Large intestine (tissue), 3 donors: ENCODE measurements at regions not wholly inside any gene's neighbourhood (a gene's known extent, or its start where the extent isn't known, plus 50 kb on each side); places are given as distances from the start of the nearest gene placed in this dataset.

Source experiments
- DNase-seq, 2 donors: peaks; one replicate each; pipeline versions ENCODE4 v3.0.0 to v3.0.0-alpha.2; 2013
- H3K27ac ChIP-seq: one replicate; pipeline ENCODE4 v1.5.1; 2013; ENCODE audit warnings: low read length
- H3K27me3 ChIP-seq: 2 replicates; pipeline ENCODE4 v1.6.1; 2013; ENCODE audit warnings: low read length; ENCODE audit not compliant: control insufficient read depth, insufficient read depth
- H3K36me3 ChIP-seq: 2 replicates; pipeline ENCODE4 v1.6.1; 2013; ENCODE audit warnings: low read length; ENCODE audit not compliant: control insufficient read depth, insufficient read depth
- H3K4me1 ChIP-seq: one replicate; pipeline ENCODE4 v1.6.1; 2013; ENCODE audit warnings: low read length; ENCODE audit not compliant: control insufficient read depth, insufficient read depth
- H3K4me3 ChIP-seq: one replicate; pipeline ENCODE4 v1.5.1; 2013; ENCODE audit warnings: low read length
- H3K9me3 ChIP-seq: one replicate; pipeline ENCODE4 v1.6.1; 2013; ENCODE audit warnings: mild to moderate bottlenecking, low read depth, low read length, moderate library complexity; ENCODE audit not compliant: control insufficient read depth
- WGBS: methylation state at CpG from one replicate; pipeline ENCODE4 v1.1.5; 2013; ENCODE audit warnings: low lambda C conversion rate; ENCODE audit not compliant: insufficient coverage; 5-methylcytosine and 5-hydroxymethylcytosine counted together

DNA sequence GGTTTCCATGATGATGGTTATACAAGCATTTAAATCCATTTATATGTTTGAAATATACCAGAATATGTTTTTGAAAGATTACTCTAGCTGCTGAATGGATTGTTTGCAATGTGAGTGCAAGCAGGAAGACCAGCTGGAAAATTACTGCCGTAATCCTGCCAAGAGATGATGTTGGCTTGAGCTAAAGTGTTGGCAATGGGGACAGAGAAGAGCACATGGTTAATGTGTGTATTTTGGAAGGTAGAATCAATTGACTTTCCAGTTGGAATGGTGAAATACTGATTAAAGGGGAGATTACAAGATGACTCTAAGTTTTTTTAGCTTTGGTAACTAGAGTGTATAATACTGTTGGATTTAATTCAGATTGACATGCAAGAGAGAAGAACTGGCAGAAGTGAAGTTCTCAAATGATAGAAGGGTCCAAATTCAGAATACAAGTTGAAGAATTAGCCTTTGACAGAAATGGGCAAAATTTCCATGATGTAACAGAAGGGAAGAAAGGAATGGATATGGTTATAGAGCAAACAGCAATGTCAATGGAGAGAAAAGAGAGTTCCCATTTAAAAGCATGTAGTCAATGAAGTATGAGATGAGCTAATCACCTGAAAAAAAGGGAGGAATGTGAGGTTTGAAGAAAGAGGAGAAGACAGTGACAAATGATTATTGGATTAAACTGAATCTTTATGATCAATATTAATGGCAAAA lies 422.0 kb downstream of the CDC14C start:
- DNase-seq, result no peak
- WGBS, result 80% methylated on average over 1 of the region's 1 CpG
- Histone ChIP-seq H3K9me3 (no peaks in the 10 kb centered on the region), H3K4me3 (no peak overlapping the region), H3K27ac (no peak overlapping the region), H3K27me3 (no peaks in the 10 kb centered on the region), H3K4me1 (no peaks in the 10 kb centered on the region), H3K36me3 (no peaks in the 10 kb centered on the region)

DNA sequence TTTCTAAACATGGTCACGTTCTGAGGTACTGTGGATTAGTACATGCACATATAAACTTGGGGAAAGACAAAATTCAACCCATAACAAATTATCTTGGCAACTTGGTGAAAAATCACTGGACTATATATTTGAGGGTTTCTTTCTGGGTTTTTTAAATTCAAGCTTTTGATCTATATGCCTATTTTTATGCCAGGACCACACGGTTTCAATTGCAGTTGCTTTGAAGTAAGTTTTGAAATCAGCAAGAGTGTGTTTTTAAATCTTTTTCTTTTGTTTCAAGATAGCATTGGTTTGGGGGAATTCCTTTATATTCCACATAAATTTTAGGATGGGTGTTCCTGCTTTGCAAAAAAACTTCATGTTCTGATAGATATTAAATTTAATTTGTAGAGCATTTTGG lies 406.4 kb upstream of the VWC2 start:
- Histone ChIP-seq H3K27ac (no peak overlapping the region), H3K4me3 (no peak overlapping the region), H3K36me3 (no peaks in the 10 kb centered on the region), H3K9me3 (peaks cover 2% of the 10 kb centered on the region), H3K27me3 (no peaks in the 10 kb centered on the region), H3K4me1 (no peaks in the 10 kb centered on the region)
- no CpG with 5 or more reads among the region's 2 CpGs for WGBS
- DNase-seq, result no peak

DNA sequence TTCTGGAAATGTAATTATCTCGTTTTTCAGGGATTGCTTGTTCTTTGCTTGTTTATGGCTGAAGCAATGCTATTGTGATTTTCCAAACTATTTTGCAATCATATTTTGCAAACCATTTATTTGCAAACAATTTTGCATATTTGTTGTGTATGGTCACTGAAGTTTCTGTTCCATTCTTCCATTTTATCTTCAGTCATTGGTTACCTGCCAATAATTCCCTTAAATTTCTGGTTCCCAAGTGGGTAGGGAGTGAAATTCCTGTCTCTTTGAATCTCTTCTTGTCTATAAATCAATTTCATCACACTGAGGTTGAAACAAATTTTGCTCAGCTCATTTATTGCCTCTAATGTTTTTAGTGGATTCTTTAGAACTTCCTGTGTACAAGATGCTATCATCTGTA lies 401.7 kb upstream of the VWC2 start:
- no CpG with 5 or more reads among the region's 1 CpG for WGBS
- no peak overlapping the region for H3K4me3 ChIP-seq

DNA sequence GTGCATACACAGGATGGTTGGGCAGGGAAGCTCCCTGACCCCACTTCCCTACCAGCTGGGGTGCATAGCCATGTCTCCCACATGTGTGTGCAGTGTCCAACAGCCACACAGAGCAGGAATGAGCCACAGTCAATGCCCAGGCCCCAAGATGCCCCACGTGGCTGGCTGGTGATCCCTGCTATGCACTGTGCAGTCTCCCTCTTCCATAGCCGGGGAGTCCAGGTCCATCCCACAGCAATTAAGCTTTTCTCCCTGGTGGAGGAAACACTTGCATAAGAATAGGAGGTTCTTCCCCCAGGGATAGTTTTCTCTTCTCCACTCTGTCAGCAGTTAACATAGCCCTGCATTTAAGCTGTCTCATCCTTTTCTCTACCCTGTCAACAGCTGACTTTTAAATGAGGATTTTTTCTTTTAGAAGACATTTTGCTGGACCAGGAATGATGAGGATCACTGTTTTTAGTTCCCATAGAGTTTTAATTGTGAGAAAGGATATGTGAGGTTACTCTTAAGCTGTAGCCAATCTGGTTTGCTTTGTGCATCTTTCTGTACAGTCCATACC lies 396.5 kb upstream of the VWC2 start:
- Histone ChIP-seq H3K4me3 (no peak overlapping the region), H3K4me1 (no peaks in the 10 kb centered on the region), H3K27me3 (no peaks in the 10 kb centered on the region), H3K27ac (no peak overlapping the region), H3K36me3 (no peaks in the 10 kb centered on the region), H3K9me3 (no peaks in the 10 kb centered on the region)
- WGBS, result no CpG with 5 or more reads among the region's 2 CpGs
- no peak for DNase-seq

More for the DNA sequence above, 401.7 kb upstream of the VWC2 start:
- H3K27me3 ChIP-seq, result no peaks in the 10 kb centered on the region
- no peak overlapping the region for H3K27ac ChIP-seq
- H3K4me1 ChIP-seq, result no peaks in the 10 kb centered on the region
- H3K36me3 ChIP-seq, result no peaks in the 10 kb centered on the region
- no peak for DNase-seq
- H3K9me3 ChIP-seq, result peaks cover 2% of the 10 kb centered on the region

DNA sequence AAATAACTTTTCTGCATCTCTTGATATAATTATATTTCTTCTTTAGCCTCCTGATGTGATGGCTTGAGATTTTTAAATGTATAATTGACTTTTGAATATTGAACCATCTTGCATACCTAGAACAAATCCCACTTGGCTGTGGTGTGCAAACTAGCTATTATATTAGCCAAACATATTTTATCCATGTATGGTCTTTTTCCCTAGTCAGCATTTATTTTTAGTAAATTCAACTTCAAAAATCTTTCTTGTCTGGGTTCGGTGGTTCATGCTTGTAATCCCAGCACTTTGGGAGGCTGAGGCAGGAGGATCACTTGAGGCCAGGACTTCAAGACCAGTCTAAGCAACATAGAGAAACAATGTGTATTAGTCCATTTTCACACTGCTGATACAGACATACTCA lies 386.6 kb upstream of the VWC2 start:
- H3K9me3 ChIP-seq, result no peaks in the 10 kb centered on the region
- no peaks in the 10 kb centered on the region for H3K4me1 ChIP-seq
- WGBS, result 86% methylated on average over 1 of the region's 1 CpG
- no peak for DNase-seq
- H3K27ac ChIP-seq, result no peak overlapping the region
- no peaks in the 10 kb centered on the region for H3K27me3 ChIP-seq
- no peak overlapping the region for H3K4me3 ChIP-seq
- H3K36me3 ChIP-seq, result no peaks in the 10 kb centered on the region

DNA sequence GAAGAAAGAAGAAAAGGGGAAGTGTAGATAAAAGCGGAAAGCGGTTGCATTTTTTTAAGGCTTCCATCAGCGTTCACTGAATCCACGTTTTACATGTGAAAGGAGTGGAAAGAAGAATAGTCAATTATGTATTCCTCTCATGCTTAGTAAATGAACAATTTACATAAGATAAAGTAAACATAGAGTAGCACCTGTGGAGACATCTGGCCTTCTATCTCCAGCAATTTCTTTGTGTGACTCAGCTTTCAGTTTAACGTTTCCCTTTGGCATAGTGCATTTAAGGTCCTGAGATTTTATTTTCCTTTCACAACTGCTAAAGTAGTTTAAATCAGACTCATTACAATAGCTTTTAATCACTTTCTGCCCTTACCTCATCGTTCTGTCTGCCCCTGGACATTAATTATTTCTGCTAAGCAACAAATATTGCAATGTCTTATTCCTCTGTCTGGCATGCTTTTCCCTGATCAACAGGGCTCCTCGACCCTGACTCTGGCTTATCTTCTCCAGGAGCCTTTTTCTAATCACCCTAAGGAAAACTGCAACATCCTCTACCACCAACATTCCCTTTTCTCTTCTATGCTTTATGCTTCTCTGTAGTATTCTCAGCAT lies 383.5 kb upstream of the VWC2 start:
- H3K27me3 ChIP-seq, result no peaks in the 10 kb centered on the region
- no peaks in the 10 kb centered on the region for H3K9me3 ChIP-seq
- no peak for DNase-seq
- 77% methylated on average over 4 of the region's 7 CpGs for WGBS
- no peaks in the 10 kb centered on the region for H3K36me3 ChIP-seq
- H3K27ac ChIP-seq, result no peak overlapping the region
- no peaks in the 10 kb centered on the region for H3K4me1 ChIP-seq
- H3K4me3 ChIP-seq, result no peak overlapping the region

DNA sequence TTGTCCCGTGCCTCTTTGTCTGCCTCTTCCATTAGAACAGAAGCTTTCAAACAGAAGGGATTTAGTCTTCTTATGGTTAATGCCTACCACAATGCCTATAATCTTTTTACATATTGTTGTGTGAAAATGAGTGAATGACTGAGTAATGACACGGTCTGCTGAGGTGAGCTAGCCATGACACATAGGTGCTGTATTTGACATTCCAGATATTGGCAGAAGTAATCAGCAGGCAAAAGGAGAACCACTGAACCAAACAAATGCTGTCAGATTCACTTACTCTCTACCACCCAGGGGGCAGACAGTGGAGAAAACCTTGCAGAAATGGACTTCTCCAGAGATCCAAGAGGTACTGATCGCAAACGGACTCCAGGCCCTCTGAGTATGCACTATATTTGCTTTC lies 377.2 kb upstream of the VWC2 start:
- Histone ChIP-seq H3K27ac (no peak overlapping the region), H3K4me3 (no peak overlapping the region), H3K36me3 (no peaks in the 10 kb centered on the region), H3K4me1 (no peaks in the 10 kb centered on the region), H3K9me3 (no peaks in the 10 kb centered on the region), H3K27me3 (no peaks in the 10 kb centered on the region)
- no peak for DNase-seq
- no CpG with 5 or more reads among the region's 4 CpGs for WGBS

DNA sequence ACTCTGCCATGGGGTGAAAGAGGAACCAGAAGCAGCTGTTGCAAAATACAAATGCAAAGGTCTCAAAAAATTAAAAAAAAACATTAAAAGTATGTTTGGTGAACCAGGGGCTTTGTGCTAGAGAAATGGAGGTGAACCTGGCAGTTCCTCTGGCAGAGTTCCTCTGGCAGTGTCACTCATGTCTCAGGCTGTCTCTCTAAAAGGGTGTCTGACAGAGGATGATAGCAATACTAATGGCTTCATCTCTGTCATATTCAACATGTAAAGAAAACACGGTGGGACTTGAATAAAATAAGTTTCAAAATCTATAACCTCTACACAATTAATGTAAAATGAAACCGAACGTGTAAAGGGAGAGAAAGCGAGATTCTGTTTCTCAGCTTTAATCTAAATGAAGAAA lies 375.7 kb upstream of the VWC2 start:
- H3K9me3 ChIP-seq, result no peaks in the 10 kb centered on the region

DNA sequence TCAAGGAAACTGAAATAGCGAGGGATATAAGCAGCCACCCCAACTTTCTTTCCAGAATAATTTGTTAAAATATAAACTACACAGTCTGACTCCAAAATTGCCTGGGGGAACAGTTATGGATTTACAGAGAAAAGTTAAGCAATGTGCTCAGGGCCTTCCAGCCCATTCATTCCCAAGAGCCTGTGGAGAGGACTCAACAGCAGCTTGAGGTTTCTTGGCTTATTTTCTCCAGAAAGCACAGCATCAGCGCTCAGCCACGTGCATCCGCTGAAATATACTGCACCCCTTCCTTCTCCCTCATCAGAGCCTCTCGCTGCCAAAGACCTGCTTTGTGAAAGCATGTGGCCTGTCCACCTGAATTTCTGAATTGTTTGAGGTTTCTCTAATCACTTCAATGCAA lies 375.2 kb upstream of the VWC2 start:
- Histone ChIP-seq H3K27me3 (no peaks in the 10 kb centered on the region), H3K9me3 (no peaks in the 10 kb centered on the region), H3K27ac (no peak overlapping the region), H3K4me1 (no peaks in the 10 kb centered on the region), H3K36me3 (no peaks in the 10 kb centered on the region), H3K4me3 (no peak overlapping the region)
- no peak for DNase-seq
- 71% methylated on average over 1 of the region's 5 CpGs for WGBS

More for the DNA sequence above, 375.7 kb upstream of the VWC2 start:
- Histone ChIP-seq H3K4me1 (no peaks in the 10 kb centered on the region), H3K4me3 (no peak overlapping the region), H3K36me3 (no peaks in the 10 kb centered on the region), H3K27me3 (no peaks in the 10 kb centered on the region), H3K27ac (no peak overlapping the region)
- DNase-seq, result no peak
- WGBS, result 87% methylated on average over 3 of the region's 4 CpGs

DNA sequence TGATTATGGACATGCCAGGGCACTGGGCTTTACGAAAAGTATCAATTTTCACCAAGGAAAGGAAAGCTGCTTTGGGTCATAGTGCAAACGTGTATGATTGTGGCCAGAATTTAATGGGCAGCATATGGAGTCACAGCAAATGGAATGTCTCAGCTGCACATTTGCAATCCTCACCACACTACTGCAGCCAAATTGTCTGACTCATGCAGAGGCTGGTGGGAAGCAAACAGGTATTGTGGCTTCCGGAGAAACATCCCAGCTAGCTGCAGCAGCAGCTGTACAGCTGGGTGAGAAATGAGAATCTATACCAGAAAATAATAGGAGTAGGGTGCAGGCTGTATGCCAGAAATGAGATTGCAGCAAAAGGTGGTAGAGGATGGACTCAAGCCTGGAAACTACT lies 374.7 kb upstream of the VWC2 start:
- Histone ChIP-seq H3K36me3 (no peaks in the 10 kb centered on the region), H3K9me3 (no peaks in the 10 kb centered on the region), H3K4me3 (no peak overlapping the region), H3K27me3 (no peaks in the 10 kb centered on the region), H3K27ac (no peak overlapping the region), H3K4me1 (no peaks in the 10 kb centered on the region)
- DNase-seq, result no peak
- WGBS, result 63% methylated on average over 2 of the region's 3 CpGs
